ENCODE measurements at regions not wholly inside any gene's neighbourhood (a gene's known extent, or its start where the extent isn't known, plus 50 kb on each side); places are given as distances from the start of the nearest gene placed in this dataset.

DNA sequence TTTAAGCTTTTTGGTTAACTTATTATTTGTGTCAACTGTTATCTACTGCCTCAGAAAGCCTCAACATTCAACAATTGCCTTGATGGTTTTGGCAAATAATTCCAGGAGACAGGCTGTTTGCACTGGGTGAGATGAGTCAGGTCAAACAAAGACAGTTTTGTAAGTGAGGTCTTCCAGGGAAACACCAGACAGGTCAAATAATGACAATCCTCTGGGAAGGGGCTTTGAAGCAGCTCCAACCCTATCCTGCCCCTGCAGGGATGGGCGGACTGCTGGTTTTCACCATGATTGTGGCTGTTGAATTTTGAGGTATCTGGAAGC lies 79.4 kb upstream of the PRR23E start (continued):
- TF ChIP-seq, protein P1, sequence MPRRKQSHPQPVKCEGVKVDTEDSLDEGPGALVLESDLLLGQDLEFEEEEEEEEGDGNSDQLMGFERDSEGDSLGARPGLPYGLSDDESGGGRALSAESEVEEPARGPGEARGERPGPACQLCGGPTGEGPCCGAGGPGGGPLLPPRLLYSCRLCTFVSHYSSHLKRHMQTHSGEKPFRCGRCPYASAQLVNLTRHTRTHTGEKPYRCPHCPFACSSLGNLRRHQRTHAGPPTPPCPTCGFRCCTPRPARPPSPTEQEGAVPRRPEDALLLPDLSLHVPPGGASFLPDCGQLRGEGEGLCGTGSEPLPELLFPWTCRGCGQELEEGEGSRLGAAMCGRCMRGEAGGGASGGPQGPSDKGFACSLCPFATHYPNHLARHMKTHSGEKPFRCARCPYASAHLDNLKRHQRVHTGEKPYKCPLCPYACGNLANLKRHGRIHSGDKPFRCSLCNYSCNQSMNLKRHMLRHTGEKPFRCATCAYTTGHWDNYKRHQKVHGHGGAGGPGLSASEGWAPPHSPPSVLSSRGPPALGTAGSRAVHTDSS (CRISPR knock-in tag; conservative IDR thresholded peaks at IDR 0.05): no peak
- TF ChIP-seq CEBPB (IDR thresholded peaks at IDR 0.05; ENCODE audit: borderline replicate concordance, low read depth, low read length) (no peak), EP300 (IDR thresholded peaks at IDR 0.05; ENCODE audit: low read depth in 2 of 2, low read length in 2 of 2) (peak in 1 of 2 experiments; percentile 87; a peak in 2 of 4 replicates), EP300 (CRISPR knock-in tag; IDR thresholded peaks at IDR 0.05; ENCODE audit: borderline replicate concordance) (peak; percentile 55; the same call in 1 of the 2 replicates), ZNF607 (CRISPR knock-in tag; IDR thresholded peaks at IDR 0.05; ENCODE audit: borderline replicate concordance) (no peak), DPF2 (CRISPR knock-in tag; IDR thresholded peaks at IDR 0.05; ENCODE audit: borderline replicate concordance, low read depth) (no peak; the same call in 1 of the 2 replicates), IRX3 (CRISPR knock-in tag; IDR thresholded peaks at IDR 0.05; ENCODE audit: borderline replicate concordance, low read depth) (no peak), ZNF225 (CRISPR knock-in tag; IDR thresholded peaks at IDR 0.05) (no peak), PTBP1 (IDR thresholded peaks at IDR 0.05; ENCODE audit: low read depth, low read length, poor library complexity, severe bottlenecking) (no peak), RBM22 (optimal IDR thresholded peaks at IDR 0.05; ENCODE audit: low read length) (no peak), ZNF260 (CRISPR knock-in tag; IDR thresholded peaks at IDR 0.05; ENCODE audit: borderline replicate concordance, low read depth) (no peak), NR3C1 (CRISPR knock-in tag; IDR thresholded peaks at IDR 0.05) (no peak), YY1 (IDR thresholded peaks at IDR 0.05; ENCODE audit: insufficient read depth, insufficient replicate concordance, low read depth, low read length) (no peak), HDAC1 (CRISPR knock-in tag; IDR thresholded peaks at IDR 0.05) (no peak), CEBPG (CRISPR knock-in tag; IDR thresholded peaks at IDR 0.05) (peak; percentile 39), KLF15 (CRISPR knock-in tag; IDR thresholded peaks at IDR 0.05; ENCODE audit: borderline replicate concordance) (no peak), RELA (CRISPR knock-in tag; IDR thresholded peaks at IDR 0.05) (no peak), SMAD3 (CRISPR knock-in tag; IDR thresholded peaks at IDR 0.05) (no peak), ZNF850 (CRISPR knock-in tag; conservative IDR thresholded peaks at IDR 0.05) (no peak), ZNF879 (CRISPR knock-in tag; IDR thresholded peaks at IDR 0.05) (no peak), ELF1 (CRISPR knock-in tag; IDR thresholded peaks at IDR 0.05) (no peak), FOXJ3 (CRISPR knock-in tag; IDR thresholded peaks at IDR 0.05; ENCODE audit: borderline replicate concordance) (0 out of 2 replicates have a peak, but pooled peaks have one; percentile 44)
- TF ChIP-seq, protein P2, sequence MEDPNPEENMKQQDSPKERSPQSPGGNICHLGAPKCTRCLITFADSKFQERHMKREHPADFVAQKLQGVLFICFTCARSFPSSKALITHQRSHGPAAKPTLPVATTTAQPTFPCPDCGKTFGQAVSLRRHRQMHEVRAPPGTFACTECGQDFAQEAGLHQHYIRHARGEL (CRISPR knock-in tag; IDR thresholded peaks at IDR 0.05): no peak
- TF ChIP-seq, protein P3, sequence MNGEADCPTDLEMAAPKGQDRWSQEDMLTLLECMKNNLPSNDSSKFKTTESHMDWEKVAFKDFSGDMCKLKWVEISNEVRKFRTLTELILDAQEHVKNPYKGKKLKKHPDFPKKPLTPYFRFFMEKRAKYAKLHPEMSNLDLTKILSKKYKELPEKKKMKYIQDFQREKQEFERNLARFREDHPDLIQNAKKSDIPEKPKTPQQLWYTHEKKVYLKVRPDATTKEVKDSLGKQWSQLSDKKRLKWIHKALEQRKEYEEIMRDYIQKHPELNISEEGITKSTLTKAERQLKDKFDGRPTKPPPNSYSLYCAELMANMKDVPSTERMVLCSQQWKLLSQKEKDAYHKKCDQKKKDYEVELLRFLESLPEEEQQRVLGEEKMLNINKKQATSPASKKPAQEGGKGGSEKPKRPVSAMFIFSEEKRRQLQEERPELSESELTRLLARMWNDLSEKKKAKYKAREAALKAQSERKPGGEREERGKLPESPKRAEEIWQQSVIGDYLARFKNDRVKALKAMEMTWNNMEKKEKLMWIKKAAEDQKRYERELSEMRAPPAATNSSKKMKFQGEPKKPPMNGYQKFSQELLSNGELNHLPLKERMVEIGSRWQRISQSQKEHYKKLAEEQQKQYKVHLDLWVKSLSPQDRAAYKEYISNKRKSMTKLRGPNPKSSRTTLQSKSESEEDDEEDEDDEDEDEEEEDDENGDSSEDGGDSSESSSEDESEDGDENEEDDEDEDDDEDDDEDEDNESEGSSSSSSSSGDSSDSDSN (CRISPR knock-in tag; IDR thresholded peaks at IDR 0.05): 0 out of 2 replicates have a peak, but pooled peaks have one; percentile 22
